Ramos (cell line): ENCODE measurements at regions not wholly inside any gene's neighbourhood (a gene's known extent, or its start where the extent isn't known, plus 50 kb on each side); places are given as distances from the start of the nearest gene placed in this dataset.

Source experiments
- in situ Hi-C: fragments of 300-500 bp; cut with MboI; formaldehyde crosslinking; loops from one replicate; pipeline ENCODE4 v1.14.3; 2022; ENCODE audit warnings: low sequenced_read_pairs; ENCODE audit not compliant: unreplicated experiment

GRCh38 chr13:40096357-40096901, 441.0 kb downstream of the COG6 start:
- in situ Hi-C loops = no loop called here

- in situ Hi-C loops = no loop called here
These were observed 442.8 kb downstream of the COG6 start for GRCh38 chr13:40098246-40098645.

DNA sequence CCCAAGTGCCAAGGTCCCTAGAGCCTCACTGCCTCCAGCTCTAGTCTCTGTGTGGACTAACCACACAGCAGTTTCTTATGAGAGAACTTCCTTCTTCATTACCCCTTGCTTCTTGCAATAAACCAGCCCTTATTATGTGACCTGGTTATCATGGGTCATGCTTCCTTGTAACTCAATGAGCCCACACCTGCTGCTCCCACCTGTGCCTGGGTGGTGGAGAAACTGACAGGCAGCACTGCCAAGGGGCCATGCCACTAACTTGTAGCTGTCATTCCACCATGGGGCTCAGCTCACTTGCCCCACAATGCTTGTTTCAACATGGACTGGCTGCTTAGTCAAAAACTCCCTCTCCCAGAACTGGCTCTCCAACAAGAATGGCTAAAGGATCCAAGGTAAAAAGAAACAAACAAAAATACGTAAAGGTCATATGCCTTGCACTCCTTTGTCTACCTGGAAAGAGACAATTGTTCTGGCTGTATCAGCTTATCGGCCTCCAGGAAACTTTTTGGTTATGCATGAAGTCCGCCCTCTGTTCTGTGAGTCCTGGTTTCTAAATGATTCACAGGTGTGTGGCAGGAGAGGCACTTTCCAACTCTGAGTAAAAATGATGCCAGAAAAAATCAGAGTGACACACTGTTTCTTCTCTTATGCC, 446.4 kb downstream of the COG6 start:
- in situ Hi-C loops = no loop called here

DNA sequence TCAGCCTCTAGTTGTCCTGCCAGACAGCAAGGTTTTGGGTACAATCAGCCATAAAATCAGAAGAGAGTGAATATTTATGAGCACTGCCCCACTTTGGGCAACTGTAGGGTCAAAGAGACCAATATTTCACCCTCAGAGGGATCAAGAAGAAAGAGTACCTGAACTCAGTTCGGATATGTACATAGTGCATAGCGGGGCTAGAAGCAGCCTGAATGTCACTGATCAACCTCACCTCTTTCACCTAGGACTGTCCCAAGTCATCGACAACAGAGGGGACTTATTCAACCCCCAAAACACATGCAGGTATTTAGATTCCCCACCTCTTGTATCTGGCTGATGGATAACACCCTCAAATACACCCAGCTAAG, 446.9 kb downstream of the COG6 start:
- in situ Hi-C loops = no loop called here

DNA sequence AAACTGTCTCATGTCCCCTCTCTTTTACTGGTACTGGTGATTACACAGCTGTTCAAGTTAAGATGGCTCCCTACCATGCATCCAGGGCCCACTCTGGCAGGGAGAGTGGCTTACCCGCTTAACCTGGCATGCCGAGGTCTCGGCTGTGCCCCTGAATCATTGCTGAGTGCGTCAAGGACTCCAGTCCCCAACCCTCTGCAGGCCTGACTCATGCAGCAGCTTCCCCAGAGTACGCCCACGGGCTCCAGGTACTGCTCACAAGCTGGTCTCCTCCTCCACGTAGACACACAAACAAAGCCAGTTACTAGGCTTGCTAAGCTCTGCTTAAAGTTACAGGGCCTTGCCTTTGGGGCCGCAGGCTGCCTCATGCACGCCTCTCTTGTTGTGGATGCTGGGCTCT, 447.4 kb downstream of the COG6 start:
- in situ Hi-C loops = no loop called here

DNA sequence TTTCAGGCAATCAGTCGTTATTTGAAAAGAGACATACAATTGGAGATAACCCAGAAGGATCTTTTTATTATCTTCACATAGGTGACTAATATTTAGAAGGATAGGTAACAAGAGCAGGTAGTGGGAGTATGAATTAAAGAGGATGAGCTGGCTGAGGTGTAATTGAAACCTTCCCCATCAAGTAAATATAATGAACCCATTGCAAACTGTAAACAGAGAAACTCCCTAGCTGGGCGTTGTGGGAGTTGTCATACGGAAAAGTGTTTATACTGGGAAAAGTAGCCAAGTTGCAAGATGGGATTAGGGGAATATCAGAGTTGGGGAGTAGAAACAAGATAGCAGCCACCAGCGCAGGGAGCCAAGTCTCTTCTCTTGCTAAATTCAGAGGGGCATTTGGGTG, 448.4 kb downstream of the COG6 start:
- in situ Hi-C loops = no loop called here

DNA sequence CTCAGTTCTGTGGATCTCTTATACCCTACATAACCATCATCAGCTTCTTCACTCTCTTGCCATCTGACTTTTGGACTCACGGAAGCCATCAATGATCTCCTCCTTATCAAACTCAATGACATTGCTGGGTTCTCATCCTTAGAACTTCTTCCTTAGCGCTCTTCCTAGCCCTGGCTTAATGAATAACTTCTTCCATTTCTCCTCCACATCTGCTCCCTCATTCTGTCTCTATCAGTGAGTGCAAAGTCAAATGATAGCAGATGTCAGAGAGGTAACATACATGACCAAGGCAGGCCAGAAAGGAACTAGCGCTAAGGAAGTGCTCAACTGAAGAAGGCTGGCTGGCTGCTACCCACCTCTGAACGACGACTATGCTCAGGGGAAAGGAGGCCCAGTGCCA, 449.8 kb downstream of the COG6 start:
- in situ Hi-C loops = no loop called here

DNA sequence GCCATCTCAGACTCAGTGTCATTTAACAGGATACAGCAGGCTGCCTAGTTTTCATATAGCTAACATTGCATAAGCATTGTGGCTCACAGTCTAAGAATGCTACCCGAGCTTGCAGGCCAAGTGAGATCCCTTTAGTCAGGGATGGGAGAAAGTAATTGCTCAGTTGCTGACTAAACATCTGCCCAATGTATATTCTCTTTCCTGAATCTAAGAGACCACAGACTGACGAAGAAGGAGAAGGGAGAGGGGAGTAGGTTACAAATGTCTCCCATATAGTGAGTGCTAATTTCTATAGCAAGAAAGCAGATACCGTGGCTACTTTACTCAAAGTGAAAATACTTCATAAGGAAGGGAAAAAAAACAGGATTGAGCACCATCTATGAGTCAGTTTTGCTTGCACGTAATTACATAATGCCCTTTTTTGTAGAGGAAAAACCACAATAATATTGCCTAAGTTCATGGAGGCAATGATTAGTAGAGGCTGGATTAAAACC, 453.9 kb downstream of the COG6 start:
- in situ Hi-C loops = no loop called here

DNA sequence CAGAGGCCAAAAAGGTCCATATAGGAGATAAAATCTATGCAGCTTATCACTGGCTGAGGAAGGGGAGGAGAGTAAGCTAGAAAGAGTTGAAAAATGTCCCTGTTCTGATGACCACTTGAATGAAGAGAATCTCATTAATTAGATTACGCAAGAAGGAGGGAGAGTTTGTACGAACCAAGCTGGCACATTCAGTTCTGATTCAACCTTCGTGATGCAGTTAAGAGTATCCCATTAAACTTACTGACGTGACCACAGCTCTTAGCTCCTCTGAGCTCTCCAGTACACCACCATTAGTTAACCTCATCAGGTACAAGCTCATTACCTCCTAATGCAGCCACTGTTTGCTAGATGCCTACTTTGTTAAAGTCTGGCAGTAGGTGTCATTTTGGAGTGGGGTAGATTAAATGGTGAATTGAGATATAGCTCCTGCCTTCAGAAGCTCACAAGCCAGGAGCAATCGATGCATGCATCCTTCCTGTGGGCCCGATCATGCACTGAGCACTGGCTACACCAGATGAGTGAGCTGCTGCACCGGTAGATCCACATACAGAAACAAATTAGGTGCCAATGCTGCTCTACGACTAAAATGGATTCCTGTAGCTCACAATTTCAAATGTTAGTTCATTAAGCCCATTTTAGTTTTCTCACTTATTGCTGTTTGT, 458.3 kb downstream of the COG6 start:
- in situ Hi-C loops = no loop called here

- in situ Hi-C loops = no loop called here
These were observed 458.9 kb downstream of the COG6 start for GRCh38 chr13:40114305-40114896.

- in situ Hi-C loops = no loop called here
These were observed 460.0 kb downstream of the COG6 start for GRCh38 chr13:40115426-40115825.

DNA sequence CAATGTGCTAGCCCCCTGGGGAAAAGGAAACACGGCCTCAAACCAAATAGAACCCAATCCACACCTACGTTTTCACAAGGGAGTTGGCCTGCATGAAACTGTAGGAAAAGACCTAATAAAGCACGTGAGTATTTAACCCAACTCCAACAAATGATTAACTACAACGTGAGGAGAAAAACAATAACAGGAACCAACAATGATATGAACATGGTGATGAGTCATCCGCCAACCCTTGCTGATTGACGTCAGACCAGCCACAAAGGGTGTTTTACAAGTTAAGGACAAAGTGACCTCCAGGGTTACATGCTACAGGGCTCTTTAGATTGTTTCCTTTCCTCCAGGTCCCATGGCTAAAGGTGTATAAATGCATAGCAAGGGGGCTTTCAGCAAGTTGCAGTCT, 460.5 kb downstream of the COG6 start:
- in situ Hi-C loops = no loop called here

DNA sequence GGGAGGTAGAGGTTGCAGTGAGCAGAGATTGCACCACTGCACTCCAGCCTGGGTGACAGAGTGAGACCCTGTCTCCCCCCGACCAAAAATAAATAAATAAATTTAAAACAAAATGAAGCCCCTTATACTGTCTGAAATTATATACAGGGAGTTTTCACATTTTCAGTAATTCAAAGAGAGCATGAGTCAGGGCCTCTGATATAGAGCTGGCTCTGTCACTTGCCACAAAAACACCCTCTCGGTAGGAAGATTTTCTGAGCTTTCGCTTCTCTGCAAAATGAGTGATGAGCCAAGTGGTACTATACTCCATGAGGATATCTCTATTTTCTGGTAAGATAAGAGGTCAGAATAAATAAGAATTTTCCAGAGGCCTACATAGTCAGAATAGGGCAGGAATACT, 462.9 kb downstream of the COG6 start:
- in situ Hi-C loops = no loop called here

- in situ Hi-C loops = no loop called here
These were observed 464.4 kb downstream of the COG6 start for GRCh38 chr13:40119852-40120251.

- in situ Hi-C loops = no loop called here
These were observed 464.8 kb downstream of the COG6 start for GRCh38 chr13:40120288-40120687.

DNA sequence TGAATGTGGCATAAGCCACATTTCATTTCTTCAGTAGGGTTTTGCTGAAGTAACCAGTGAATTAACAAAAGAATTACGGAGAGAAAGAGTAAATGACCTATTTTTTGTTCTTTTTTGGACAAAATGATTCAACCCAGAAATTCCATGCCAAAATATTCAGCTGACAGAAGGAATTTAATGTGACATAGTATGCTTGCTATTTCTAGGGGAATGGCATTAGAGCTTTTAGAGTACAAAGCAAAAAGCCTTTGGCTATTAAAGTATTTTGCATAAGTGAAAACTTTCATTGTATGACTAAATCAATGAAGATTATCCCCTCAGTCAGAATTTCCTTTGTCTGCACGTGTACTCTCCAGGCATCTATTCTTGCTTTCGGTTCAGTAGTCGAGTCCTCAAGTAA, 465.3 kb downstream of the COG6 start:
- in situ Hi-C loops = no loop called here

- in situ Hi-C loops = no loop called here
These were observed 466.3 kb downstream of the COG6 start for GRCh38 chr13:40121722-40122121.

DNA sequence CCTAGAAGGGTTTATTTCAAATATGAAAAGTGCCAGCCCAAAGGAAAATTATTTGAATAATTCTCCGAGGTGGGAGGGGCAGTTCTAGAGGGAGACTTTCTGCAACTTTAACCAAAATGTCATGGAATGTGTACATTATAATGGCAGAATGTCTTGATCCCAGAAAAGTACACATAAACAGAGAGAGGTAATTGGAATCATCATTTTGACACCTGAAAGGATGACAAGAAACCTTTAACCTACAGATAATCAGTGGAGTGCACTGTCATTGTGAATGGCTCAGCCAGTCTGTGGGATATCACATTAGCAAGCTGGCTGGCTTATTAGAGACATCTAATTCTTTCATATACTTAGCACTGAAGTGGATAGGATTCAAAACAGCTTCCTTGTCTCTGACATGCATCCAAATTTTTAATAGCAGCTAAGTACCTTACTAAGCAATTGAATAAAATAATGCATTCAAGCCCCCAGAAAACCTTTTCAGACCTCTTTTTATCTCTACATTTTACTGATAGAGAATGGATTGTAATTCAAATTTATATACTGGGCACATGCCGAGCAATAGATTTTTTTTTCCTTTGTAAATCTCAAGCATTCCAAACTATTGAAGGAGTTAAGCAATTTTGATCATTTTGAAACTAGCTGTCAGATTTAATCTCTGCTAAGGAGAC, 468.6 kb downstream of the COG6 start:
- in situ Hi-C loops = no loop called here

GRCh38 chr13:40124633-40125015, 469.2 kb downstream of the COG6 start:
- in situ Hi-C loops = no loop called here

DNA sequence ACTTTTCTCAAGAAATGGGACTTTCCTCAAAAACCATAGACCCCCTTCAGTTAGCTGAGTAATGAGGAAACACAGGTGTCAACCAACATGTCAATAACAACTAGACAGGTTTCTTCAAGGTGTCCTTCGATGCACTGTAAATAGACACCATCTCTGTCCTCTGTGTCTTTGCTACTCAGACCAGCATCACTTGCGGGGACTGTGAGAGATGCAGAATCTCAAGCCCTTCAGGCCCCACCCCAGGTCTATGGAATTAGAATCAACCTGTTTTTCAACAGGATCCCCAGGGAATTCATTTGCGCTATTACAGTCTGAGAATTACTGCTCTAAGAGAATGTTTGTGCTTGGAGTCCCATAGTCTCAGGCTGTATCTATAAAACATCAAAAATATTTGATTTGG, 469.9 kb downstream of the COG6 start:
- in situ Hi-C loops = no loop called here
